ACC112 (cell line): ENCODE measurements at regions not wholly inside any gene's neighbourhood (a gene's known extent, or its start where the extent isn't known, plus 50 kb on each side); places are given as distances from the start of the nearest gene placed in this dataset.

Experiments
- H2AFZ ChIP-seq: fragments of 200-600 bp; sonication (generic); one replicate; pipeline ENCODE4 v1.6.0; 2017; ENCODE audit warnings: antibody characterized with exemption, low read length; ENCODE audit not compliant: unreplicated experiment
- H3K27ac ChIP-seq: fragments of 200-600 bp; sonication (generic); 2 replicates; pipeline ENCODE4 v1.5.1; 2014; ENCODE audit warnings: low read depth, mild to moderate bottlenecking, antibody characterized with exemption, low read length, moderate library complexity
- H3K27me3 ChIP-seq: fragments of 200-600 bp; sonication (generic); 2 replicates; pipeline ENCODE4 v1.6.1; 2014; ENCODE audit warnings: mild to moderate bottlenecking, antibody characterized with exemption, low read length, moderate library complexity, mixed read lengths; ENCODE audit not compliant: insufficient read depth
- H3K36me3 ChIP-seq: fragments of 200-600 bp; sonication (generic); 2 replicates; pipeline ENCODE4 v1.6.1; 2016; ENCODE audit warnings: mild to moderate bottlenecking, antibody characterized with exemption, low read length, moderate library complexity, mixed read lengths; ENCODE audit not compliant: insufficient read depth
- H3K4me1 ChIP-seq: fragments of 200-600 bp; sonication (generic); one replicate; pipeline ENCODE4 v1.6.1; 2016; ENCODE audit warnings: low read length, mixed read lengths; ENCODE audit not compliant: insufficient read depth, unreplicated experiment, control insufficient read depth
- H3K4me3 ChIP-seq: fragments of 200-600 bp; sonication (generic); 2 replicates; pipeline ENCODE4 v1.5.1; 2014; ENCODE audit warnings: mild to moderate bottlenecking, low read depth, low read length
- H3K79me2 ChIP-seq: fragments of 200-600 bp; sonication (generic); one replicate; pipeline ENCODE4 v1.6.0; 2016; ENCODE audit warnings: low read length; ENCODE audit not compliant: control insufficient read depth, unreplicated experiment, insufficient read depth

- peaks cover 72% of the 10 kb centered on the region for H3K27me3 ChIP-seq
- no peaks in the 10 kb centered on the region for H3K4me1 ChIP-seq
- no peaks in the 10 kb centered on the region for H3K36me3 ChIP-seq
- no peaks in the 10 kb centered on the region for H3K79me2 ChIP-seq
- no peak overlapping the region for H3K4me3 ChIP-seq
- no peak overlapping the region for H2AFZ ChIP-seq
- no peak overlapping the region for H3K27ac ChIP-seq
Measured at GRCh38 chr12:113594967-113595366, 123.3 kb upstream of the LHX5 start.

DNA sequence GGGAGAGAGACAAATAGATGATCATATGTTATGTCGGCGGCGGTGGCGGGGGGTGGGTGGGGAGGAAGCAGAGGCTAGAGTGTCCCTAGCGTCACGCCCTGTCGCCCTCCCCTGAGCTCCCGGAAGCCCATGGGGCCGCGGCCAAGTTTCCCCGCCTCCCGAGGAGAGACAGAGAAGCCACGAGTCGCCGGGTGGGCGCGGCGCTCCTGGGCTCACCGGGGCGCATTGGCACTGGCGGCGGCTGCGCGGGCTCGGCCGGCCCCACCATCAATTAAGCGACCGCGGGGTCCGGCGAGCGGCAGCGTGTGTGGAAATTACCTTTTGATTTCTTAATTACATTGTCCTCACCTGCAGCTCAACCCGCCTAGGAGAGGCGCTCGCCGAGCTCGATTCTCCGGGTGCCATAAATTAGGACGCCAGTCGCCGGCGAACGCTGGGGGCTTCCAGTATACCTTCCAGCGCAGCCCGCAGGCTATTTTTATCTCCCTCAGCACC lies 119.9 kb upstream of the LHX5 start:
- no peaks in the 10 kb centered on the region for H3K36me3 ChIP-seq
- no peak overlapping the region for H3K4me3 ChIP-seq
- H3K79me2 ChIP-seq, result no peaks in the 10 kb centered on the region
- no peaks in the 10 kb centered on the region for H3K4me1 ChIP-seq
- no peak overlapping the region for H2AFZ ChIP-seq
- no peak overlapping the region for H3K27ac ChIP-seq
- peaks cover 64% of the 10 kb centered on the region for H3K27me3 ChIP-seq

GRCh38 chr12:113589437-113589836 lies 117.8 kb upstream of the LHX5 start:
- H3K4me1 ChIP-seq, result no peaks in the 10 kb centered on the region
- H3K36me3 ChIP-seq, result no peaks in the 10 kb centered on the region
- no peak overlapping the region for H3K27ac ChIP-seq
- H2AFZ ChIP-seq, result no peak overlapping the region
- peaks cover 67% of the 10 kb centered on the region for H3K27me3 ChIP-seq
- no peak overlapping the region for H3K4me3 ChIP-seq
- no peaks in the 10 kb centered on the region for H3K79me2 ChIP-seq

- no peaks in the 10 kb centered on the region for H3K79me2 ChIP-seq
- H2AFZ ChIP-seq, result no peak overlapping the region
- H3K36me3 ChIP-seq, result no peaks in the 10 kb centered on the region
- H3K4me3 ChIP-seq, result no peak overlapping the region
- H3K27me3 ChIP-seq, result peaks cover 54% of the 10 kb centered on the region
- no peaks in the 10 kb centered on the region for H3K4me1 ChIP-seq
- H3K27ac ChIP-seq, result no peak overlapping the region
Measured at GRCh38 chr12:113587720-113588119, 116.0 kb upstream of the LHX5 start.

GRCh38 chr12:113586461-113586860 lies 114.8 kb upstream of the LHX5 start:
- H3K4me3 ChIP-seq, result no peak overlapping the region
- no peak overlapping the region for H3K27ac ChIP-seq
- no peaks in the 10 kb centered on the region for H3K4me1 ChIP-seq
- peaks cover 47% of the 10 kb centered on the region for H3K27me3 ChIP-seq
- no peaks in the 10 kb centered on the region for H3K36me3 ChIP-seq
- no peak overlapping the region for H2AFZ ChIP-seq
- no peaks in the 10 kb centered on the region for H3K79me2 ChIP-seq

GRCh38 chr12:113582521-113583218 lies 111.0 kb upstream of the LHX5 start:
- Histone ChIP-seq H3K4me3 (no peak overlapping the region), H2AFZ (no peak overlapping the region)

DNA sequence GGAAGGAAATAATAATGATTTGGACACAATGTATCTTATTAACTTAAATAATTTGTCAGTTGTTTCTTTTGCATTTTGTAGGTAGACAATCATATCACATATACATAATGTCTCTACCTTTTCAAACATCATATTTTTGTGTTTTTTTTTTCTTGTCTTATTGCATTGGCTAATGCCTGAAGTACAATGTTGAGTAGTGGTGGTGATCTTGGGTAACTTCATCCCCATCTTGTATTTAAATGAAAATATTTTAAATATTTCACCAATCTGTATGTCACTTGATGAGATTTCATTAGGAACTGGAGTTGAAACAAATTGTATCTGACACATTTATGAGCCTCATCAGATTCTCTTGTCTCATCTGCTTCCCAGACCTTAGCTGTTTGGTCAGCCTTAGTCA lies 109.7 kb upstream of the LHX5 start:
- peaks cover 65% of the 10 kb centered on the region; the same call in 1 of the 2 replicates for H3K27me3 ChIP-seq
- H3K4me3 ChIP-seq, result no peak overlapping the region
- H3K79me2 ChIP-seq, result no peaks in the 10 kb centered on the region
- no peaks in the 10 kb centered on the region for H3K4me1 ChIP-seq
- H3K27ac ChIP-seq, result no peak overlapping the region
- H3K36me3 ChIP-seq, result no peaks in the 10 kb centered on the region
- H2AFZ ChIP-seq, result no peak overlapping the region

More at GRCh38 chr12:113582521-113583218, 111.0 kb upstream of the LHX5 start:
- no peaks in the 10 kb centered on the region for H3K79me2 ChIP-seq
- no peak overlapping the region for H3K27ac ChIP-seq
- H3K36me3 ChIP-seq, result no peaks in the 10 kb centered on the region
- H3K4me1 ChIP-seq, result no peaks in the 10 kb centered on the region
- H3K27me3 ChIP-seq, result peaks cover 60% of the 10 kb centered on the region; the same call in 1 of the 2 replicates

- Histone ChIP-seq H3K4me1 (no peaks in the 10 kb centered on the region), H3K27ac (no peak overlapping the region), H3K79me2 (no peaks in the 10 kb centered on the region), H3K27me3 (peaks cover 68% of the 10 kb centered on the region), H3K36me3 (no peaks in the 10 kb centered on the region), H3K4me3 (no peak overlapping the region), H2AFZ (no peak overlapping the region)
Measured at GRCh38 chr12:113580437-113580836, 108.8 kb upstream of the LHX5 start.

- Histone ChIP-seq H3K36me3 (no peaks in the 10 kb centered on the region), H3K4me1 (no peaks in the 10 kb centered on the region), H3K27ac (no peak overlapping the region), H3K79me2 (no peaks in the 10 kb centered on the region), H3K27me3 (peaks cover 87% of the 10 kb centered on the region), H2AFZ (no peak overlapping the region), H3K4me3 (no peak overlapping the region)
Measured at GRCh38 chr12:113577464-113578129, 105.9 kb upstream of the LHX5 start.

DNA sequence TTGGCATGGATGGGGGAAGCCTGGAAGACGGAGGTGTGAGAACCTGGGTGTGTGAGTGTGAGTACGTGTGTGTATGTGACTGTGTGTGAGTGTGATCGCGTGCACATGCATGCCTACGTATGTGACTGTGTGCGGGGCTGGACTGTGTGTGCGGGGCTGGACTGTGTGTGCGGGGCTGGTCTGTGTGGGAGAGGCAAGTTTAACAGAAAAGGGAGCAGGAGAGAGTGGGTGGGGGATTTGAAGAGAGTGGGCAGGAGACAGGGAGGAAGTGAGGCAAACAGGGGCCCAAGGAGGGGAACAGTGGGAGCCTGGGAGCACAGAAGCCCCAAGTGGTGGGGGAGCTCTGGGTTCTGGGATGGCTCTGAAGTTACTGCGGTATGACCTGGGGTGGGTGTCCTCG lies 103.7 kb upstream of the LHX5 start:
- Histone ChIP-seq H3K27me3 (peaks cover 87% of the 10 kb centered on the region), H3K4me3 (no peak overlapping the region), H3K4me1 (no peaks in the 10 kb centered on the region), H3K36me3 (no peaks in the 10 kb centered on the region), H2AFZ (no peak overlapping the region), H3K27ac (no peak overlapping the region), H3K79me2 (no peaks in the 10 kb centered on the region)

DNA sequence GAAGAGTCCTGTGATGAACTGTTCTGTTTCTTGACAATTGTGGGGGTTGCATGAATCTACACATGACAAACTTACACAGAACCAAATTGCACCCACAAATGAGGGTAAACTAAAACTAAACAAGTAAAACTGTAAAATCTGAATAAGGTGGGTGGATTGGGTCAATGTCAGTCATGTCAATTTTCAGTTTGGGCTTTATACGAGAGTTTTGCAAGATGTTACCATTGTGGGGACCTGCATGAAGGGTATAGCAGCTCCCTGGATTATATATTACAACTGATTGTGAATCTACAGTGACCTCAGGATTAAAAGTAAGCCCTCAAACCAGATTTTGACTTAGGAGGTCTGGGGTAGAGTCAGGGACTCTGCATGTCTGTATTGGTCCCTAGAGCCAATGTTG lies 101.5 kb upstream of the LHX5 start:
- peaks cover 84% of the 10 kb centered on the region for H3K27me3 ChIP-seq
- H2AFZ ChIP-seq, result no peak overlapping the region
- no peaks in the 10 kb centered on the region for H3K79me2 ChIP-seq
- H3K4me1 ChIP-seq, result no peaks in the 10 kb centered on the region
- no peak overlapping the region for H3K27ac ChIP-seq
- H3K36me3 ChIP-seq, result no peaks in the 10 kb centered on the region
- H3K4me3 ChIP-seq, result no peak overlapping the region
